SK-N-SH (cell line): ENCODE measurements at regions not wholly inside any gene's neighbourhood (a gene's known extent, or its start where the extent isn't known, plus 50 kb on each side); places are given as distances from the start of the nearest gene placed in this dataset.

Experiments
- CTCF ChIA-PET: fragments of 300-600, 350-600 bp; formaldehyde crosslinking; extraction: SDS; loops from one replicate; lab custom pipeline; 2021; lab: Yijun Ruan, JAX
- POLR2A ChIA-PET: fragments of 350-600 bp; sonication (Branson Sonifier 250); formaldehyde crosslinking; extraction: SDS; loops from one replicate; lab custom pipeline; 2020; ENCODE audit warnings: antibody characterized with exemption, inconsistent platforms; lab: Yijun Ruan, JAX
- DNase-seq: peaks from one replicate; pipeline ENCODE4 v3.0.0; 2012
- H2AFZ ChIP-seq: fragments of 200-600 bp; sonication (generic); 2 replicates; pipeline ENCODE4 v1.8.1; 2016; ENCODE audit warnings: antibody characterized with exemption, mild to moderate bottlenecking, low read depth
- H3F3A ChIP-seq: fragments of 200-600 bp; sonication (generic); replicated peaks from 2 replicates; pipeline ENCODE3; 2016; ENCODE audit warnings: antibody characterized with exemption, mild to moderate bottlenecking; ENCODE audit not compliant: insufficient read depth
- H3K27ac ChIP-seq, 2 experiments: fragments of 200-500 bp in 1 of 2; fragments of 200-600 bp in 1 of 2; sonication (Bioruptor generic) in 1 of 2; sonication (generic), shearing (Covaris generic) in 1 of 2; 2 replicates each; pipeline versions ENCODE4 v1.5.1 to v1.6.1; 2014 to 2016; ENCODE audit warnings: low read depth in 2 of 2, inconsistent platforms in 1 of 2, low read length in 1 of 2, mild to moderate bottlenecking in 1 of 2, mixed read lengths in 1 of 2
- H3K27me3 ChIP-seq: fragments of 200-600 bp; sonication (generic), shearing (Covaris generic); 2 replicates; pipeline ENCODE4 v1.6.1; 2016; ENCODE audit warnings: mixed run types; ENCODE audit not compliant: insufficient read depth
- H3K36me3 ChIP-seq, 2 experiments: fragments of 200-500 bp in 1 of 2; fragments of 200-600 bp in 1 of 2; sonication (Bioruptor generic) in 1 of 2; sonication (generic) in 1 of 2; replicated peaks in 1 of 2; 2 replicates each; pipeline versions ENCODE3 to v1.5.1; 2014 to 2016; ENCODE audit warnings: low read length in 1 of 2, mild to moderate bottlenecking in 1 of 2; ENCODE audit not compliant: insufficient read depth in 2 of 2, control insufficient read depth in 1 of 2
- H3K4me1 ChIP-seq, 2 experiments: fragments of 200-500 bp in 1 of 2; fragments of 200-600 bp in 1 of 2; sonication (Bioruptor generic) in 1 of 2; sonication (generic), shearing (Covaris generic) in 1 of 2; 2 replicates each; pipeline versions ENCODE4 v1.5.1 to v1.6.1; 2014 to 2016; ENCODE audit warnings: low read depth in 1 of 2, low read length in 1 of 2, mixed run types in 1 of 2; ENCODE audit not compliant: insufficient read depth in 2 of 2, control insufficient read depth in 1 of 2
- H3K4me2 ChIP-seq: fragments of 200-600 bp; sonication (generic), shearing (Covaris generic); 2 replicates; pipeline ENCODE4 v1.6.1; 2017; ENCODE audit warnings: mixed run types
- H3K4me3 ChIP-seq, 2 experiments: fragments of 200-500 bp in 1 of 2; fragments of 200-600 bp in 1 of 2; sonication (Bioruptor generic) in 1 of 2; sonication (generic), shearing (Covaris generic) in 1 of 2; 2 replicates each; pipeline versions ENCODE4 v1.5.1 to v1.8.1; 2014 to 2016; ENCODE audit warnings: low read depth in 2 of 2, inconsistent platforms in 1 of 2, low read length in 1 of 2, mild to moderate bottlenecking in 1 of 2, mixed read lengths in 1 of 2, moderate library complexity in 1 of 2
- H3K79me2 ChIP-seq: fragments of 200-600 bp; sonication (generic); 2 replicates; pipeline ENCODE4 v1.8.1; 2017; ENCODE audit warnings: mild to moderate bottlenecking; ENCODE audit not compliant: insufficient read depth
- H3K9ac ChIP-seq: fragments of 200-600 bp; sonication (generic); 2 replicates; pipeline ENCODE4 v1.6.1; 2017; ENCODE audit warnings: mixed run types
- H3K9me2 ChIP-seq: fragments of 200-600 bp; sonication (generic); 2 replicates; pipeline ENCODE4 v1.6.1; 2017; ENCODE audit warnings: mixed run types
- H3K9me3 ChIP-seq: fragments of 200-600 bp; sonication (generic); 2 replicates; pipeline ENCODE4 v1.6.1; 2017; ENCODE audit warnings: mixed run types, mild to moderate bottlenecking, moderate library complexity
- H4K20me1 ChIP-seq: fragments of 200-600 bp; sonication (generic); 2 replicates; pipeline ENCODE4 v1.6.1; 2017; ENCODE audit warnings: mild to moderate bottlenecking, mixed run types; ENCODE audit not compliant: insufficient read depth
- CHD2 ChIP-seq: fragments of 150-350 bp; IDR thresholded peaks from 2 replicates; pipeline ENCODE4 v1.6.1; 2018; ENCODE audit warnings: low read length; ENCODE audit not compliant: partially characterized antibody
- CTCF ChIP-seq: fragments of 200-600 bp; sonication (generic); IDR thresholded peaks from 2 replicates; pipeline ENCODE4 v1.6.1; 2017; ENCODE audit warnings: antibody characterized with exemption, mild to moderate bottlenecking, moderate library complexity
- EP300 ChIP-seq, 2 experiments: IDR thresholded peaks; 2 replicates each; pipeline versions ENCODE4 v1.4.0 to v1.6.1; 2012; ENCODE audit warnings: borderline replicate concordance in 1 of 2, low read depth in 1 of 2, low read length in 1 of 2
- EZH2phosphoT487 ChIP-seq: fragments of 200-600 bp; sonication (generic); IDR thresholded peaks from 2 replicates; pipeline ENCODE4 v1.6.1; 2017; ENCODE audit warnings: low read depth, mixed run types, mild to moderate bottlenecking, antibody characterized with exemption, moderate library complexity, borderline replicate concordance
- FOSL2 ChIP-seq: IDR thresholded peaks from 2 replicates; pipeline ENCODE4 v1.4.0; 2012; ENCODE audit warnings: low read depth, mild to moderate bottlenecking, moderate library complexity, borderline replicate concordance
- GABPA ChIP-seq: IDR thresholded peaks from 2 replicates; pipeline ENCODE4 v1.4.0; 2012; ENCODE audit warnings: low read depth, mild to moderate bottlenecking
- GATA2 ChIP-seq: sonication (generic); formaldehyde crosslinking; IDR thresholded peaks from 2 replicates; pipeline ENCODE4 v1.5.0; 2020; ENCODE audit warnings: mild to moderate bottlenecking, missing genetic modification reagents
- JUND ChIP-seq: IDR thresholded peaks from 2 replicates; pipeline ENCODE4 v1.4.0; 2012
- MXI1 ChIP-seq: IDR thresholded peaks from 2 replicates; pipeline ENCODE4 v1.6.1; 2012; ENCODE audit warnings: mild to moderate bottlenecking, low read depth, low read length, improper control_type of control experiment
- RCOR1 ChIP-seq: fragments of 150-350 bp; IDR thresholded peaks from 2 replicates; pipeline ENCODE4 v1.6.1; 2017; ENCODE audit warnings: antibody characterized with exemption, low read length
- RFX5 ChIP-seq: IDR thresholded peaks from 2 replicates; pipeline ENCODE4 v1.6.1; 2012; ENCODE audit warnings: mild to moderate bottlenecking, improper control_type of control experiment, low read length
- SMC3 ChIP-seq: IDR thresholded peaks from 2 replicates; pipeline ENCODE4 v1.6.1; 2012; ENCODE audit warnings: low read depth, low read length, improper control_type of control experiment
- TCF12 ChIP-seq: IDR thresholded peaks from 2 replicates; pipeline ENCODE4 v1.4.0; 2012
- WGBS: methylation state at CpG from one replicate; pipeline ENCODE4 v1.1.6; 2017; ENCODE audit warnings: low lambda C conversion rate; 5-methylcytosine and 5-hydroxymethylcytosine counted together
- TF ChIP-seq, protein P1 (sequence below): IDR thresholded peaks from 2 replicates; pipeline ENCODE4 v1.4.0; 2012; ENCODE audit warnings: low read depth, borderline replicate concordance
- TF ChIP-seq, protein P2 (sequence below): IDR thresholded peaks from 2 replicates; pipeline ENCODE4 v1.4.0; 2012; ENCODE audit warnings: low read depth
- TF ChIP-seq, protein P3 (sequence below): fragments of 150-350 bp; IDR thresholded peaks from 2 replicates; pipeline ENCODE4 v1.6.1; 2016; ENCODE audit warnings: mild to moderate bottlenecking, low read depth, low read length
- TF ChIP-seq, protein P4 (sequence below): IDR thresholded peaks from 2 replicates; pipeline ENCODE4; 2012
- TF ChIP-seq, protein P5 (sequence below): fragments of 150-350 bp; IDR thresholded peaks from 2 replicates; pipeline ENCODE4 v1.6.1; 2017; ENCODE audit warnings: antibody characterized with exemption, low read length, low read depth, borderline replicate concordance

DNA sequence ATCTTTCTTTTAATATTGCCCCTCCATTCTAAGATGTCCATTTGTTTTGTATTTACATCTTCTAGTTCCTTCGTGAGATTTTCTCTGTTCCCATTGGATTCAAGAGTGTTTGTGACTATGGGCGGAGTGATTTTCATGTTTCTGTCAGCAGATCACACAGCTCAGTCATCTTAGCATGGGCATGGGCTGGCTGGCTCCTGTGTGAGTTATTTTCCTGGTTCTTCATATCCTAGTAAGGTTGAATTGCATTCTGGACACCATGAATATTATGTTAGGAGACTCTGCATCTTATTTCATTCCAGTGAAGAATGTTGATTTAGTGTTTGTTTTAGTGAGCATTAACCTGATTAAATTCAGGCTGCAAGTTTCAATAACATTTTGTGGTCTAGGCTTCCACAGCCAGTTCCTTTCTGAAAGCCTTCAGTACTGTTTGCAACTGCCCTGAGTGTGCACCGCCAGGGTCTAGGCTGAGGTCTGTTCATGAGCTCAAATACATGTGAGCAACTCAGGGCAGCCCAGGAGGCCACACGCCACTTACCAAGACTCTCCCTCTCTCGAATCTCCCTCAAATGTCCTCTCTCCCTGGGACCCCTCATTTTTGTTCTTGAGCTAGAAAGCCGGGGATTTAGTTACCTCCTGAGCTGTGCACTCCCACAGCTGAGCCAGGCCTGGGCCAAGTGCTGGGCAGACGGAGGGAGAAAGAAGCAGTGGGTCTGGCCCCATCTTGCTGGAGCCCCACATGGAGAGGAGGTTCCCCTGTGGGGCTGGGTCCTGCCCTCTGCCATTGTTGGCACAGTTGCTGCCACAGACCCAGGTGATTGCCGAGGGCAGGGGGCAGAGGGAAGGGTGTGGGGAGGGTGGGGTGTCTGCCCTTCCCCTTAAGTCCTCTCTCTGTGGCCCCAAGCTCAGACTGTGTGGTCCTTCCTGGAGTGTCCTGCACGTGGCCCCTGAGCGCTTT lies 145.9 kb downstream of the RTP5 start:
- TF ChIP-seq GABPA (no peak), GATA2 (CRISPR knock-in tag) (no peak), SMC3 (no peak), MXI1 (no peak), EP300 (IDR thresholded peaks at IDR 0.05; ENCODE audit: borderline replicate concordance in 1 of 2, low read depth in 1 of 2, low read length in 1 of 2) (no peak), FOSL2 (no peak), RFX5 (no peak), RCOR1 (no peak), EZH2phosphoT487 (no peak), JUND (no peak)
- TF ChIP-seq, protein P1, sequence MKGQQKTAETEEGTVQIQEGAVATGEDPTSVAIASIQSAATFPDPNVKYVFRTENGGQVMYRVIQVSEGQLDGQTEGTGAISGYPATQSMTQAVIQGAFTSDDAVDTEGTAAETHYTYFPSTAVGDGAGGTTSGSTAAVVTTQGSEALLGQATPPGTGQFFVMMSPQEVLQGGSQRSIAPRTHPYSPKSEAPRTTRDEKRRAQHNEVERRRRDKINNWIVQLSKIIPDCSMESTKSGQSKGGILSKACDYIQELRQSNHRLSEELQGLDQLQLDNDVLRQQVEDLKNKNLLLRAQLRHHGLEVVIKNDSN = no peak
- TF ChIP-seq, protein P2, sequence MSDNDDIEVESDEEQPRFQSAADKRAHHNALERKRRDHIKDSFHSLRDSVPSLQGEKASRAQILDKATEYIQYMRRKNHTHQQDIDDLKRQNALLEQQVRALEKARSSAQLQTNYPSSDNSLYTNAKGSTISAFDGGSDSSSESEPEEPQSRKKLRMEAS = no peak
- TF ChIP-seq, protein P3, sequence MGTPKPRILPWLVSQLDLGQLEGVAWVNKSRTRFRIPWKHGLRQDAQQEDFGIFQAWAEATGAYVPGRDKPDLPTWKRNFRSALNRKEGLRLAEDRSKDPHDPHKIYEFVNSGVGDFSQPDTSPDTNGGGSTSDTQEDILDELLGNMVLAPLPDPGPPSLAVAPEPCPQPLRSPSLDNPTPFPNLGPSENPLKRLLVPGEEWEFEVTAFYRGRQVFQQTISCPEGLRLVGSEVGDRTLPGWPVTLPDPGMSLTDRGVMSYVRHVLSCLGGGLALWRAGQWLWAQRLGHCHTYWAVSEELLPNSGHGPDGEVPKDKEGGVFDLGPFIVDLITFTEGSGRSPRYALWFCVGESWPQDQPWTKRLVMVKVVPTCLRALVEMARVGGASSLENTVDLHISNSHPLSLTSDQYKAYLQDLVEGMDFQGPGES = no peak
- Histone ChIP-seq H3K9me2 (no peaks in the 10 kb centered on the region), H3F3A (peaks cover 14% of the 10 kb centered on the region), H3K9ac (no peak overlapping the region), H3K27ac (no peak overlapping the region), H3K9me3 (no peaks in the 10 kb centered on the region), H3K79me2 (no peaks in the 10 kb centered on the region), H4K20me1 (no peaks in the 10 kb centered on the region), H3K4me2 (no peak overlapping the region), H3K4me3 (no peak overlapping the region), H2AFZ (no peak overlapping the region), H3K4me1 (no peaks in the 10 kb centered on the region), H3K27me3 (no peaks in the 10 kb centered on the region), H3K36me3 (no peaks in the 10 kb centered on the region)
- POLR2A ChIA-PET = no interaction called here
- WGBS = 38% methylated on average over 8 of the region's 10 CpGs
- CTCF ChIA-PET = interaction anchor here (1.5 kb wide), 1 partner anchor 64 kb away, joined by 4 read pairs; no protein-coding TSS in a partner anchor
- no peak for DNase-seq

DNA sequence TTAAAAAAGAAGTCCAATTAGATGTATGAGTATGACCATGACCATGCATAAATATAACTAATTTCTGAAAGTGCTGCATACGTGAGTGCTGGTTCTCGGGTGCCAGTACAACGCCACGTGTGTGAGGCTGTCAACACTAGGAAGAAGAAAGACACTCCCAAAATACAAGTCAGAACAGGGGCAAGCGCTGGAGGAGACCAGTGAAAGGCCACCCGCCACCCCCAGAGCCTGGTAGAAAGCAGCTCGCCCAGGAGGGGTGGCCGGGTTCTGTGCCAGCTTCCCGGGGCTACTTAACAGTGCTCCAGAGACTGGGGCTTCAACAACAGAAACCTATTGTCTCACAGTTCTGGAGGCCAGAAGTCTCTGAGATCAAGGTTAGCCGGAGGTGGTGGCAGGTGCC lies 147.6 kb downstream of the RTP5 start:
- Histone ChIP-seq H3K4me3 (no peak overlapping the region), H3K27me3 (0 out of 2 replicates have a peak, but pooled peaks cover 3% of the 10 kb centered on the region), H3K4me1 (no peaks in the 10 kb centered on the region), H3K79me2 (no peaks in the 10 kb centered on the region), H3F3A (no peaks in the 10 kb centered on the region), H3K9me3 (no peaks in the 10 kb centered on the region), H3K27ac (no peak overlapping the region), H2AFZ (no peak overlapping the region), H3K36me3 (no peaks in the 10 kb centered on the region), H3K9ac (no peak overlapping the region), H4K20me1 (no peaks in the 10 kb centered on the region), H3K9me2 (no peaks in the 10 kb centered on the region), H3K4me2 (no peak overlapping the region)
- no peak for DNase-seq
- POLR2A ChIA-PET = no interaction called here
- CTCF ChIA-PET = interaction anchor here (1.5 kb wide), 1 partner anchor 66 kb away, joined by 4 read pairs; no protein-coding TSS in a partner anchor
- WGBS = 65% methylated on average over 9 of the region's 10 CpGs
- TF ChIP-seq MXI1 = no peak
- TF ChIP-seq TCF12 = no peak
- no peak for TF ChIP-seq GABPA
- no peak for TF ChIP-seq CTCF
- TF ChIP-seq, protein P1 = no peak
- no peak for TF ChIP-seq RCOR1
- no peak for TF ChIP-seq SMC3
- no peak for TF ChIP-seq CHD2
- TF ChIP-seq, protein P4, sequence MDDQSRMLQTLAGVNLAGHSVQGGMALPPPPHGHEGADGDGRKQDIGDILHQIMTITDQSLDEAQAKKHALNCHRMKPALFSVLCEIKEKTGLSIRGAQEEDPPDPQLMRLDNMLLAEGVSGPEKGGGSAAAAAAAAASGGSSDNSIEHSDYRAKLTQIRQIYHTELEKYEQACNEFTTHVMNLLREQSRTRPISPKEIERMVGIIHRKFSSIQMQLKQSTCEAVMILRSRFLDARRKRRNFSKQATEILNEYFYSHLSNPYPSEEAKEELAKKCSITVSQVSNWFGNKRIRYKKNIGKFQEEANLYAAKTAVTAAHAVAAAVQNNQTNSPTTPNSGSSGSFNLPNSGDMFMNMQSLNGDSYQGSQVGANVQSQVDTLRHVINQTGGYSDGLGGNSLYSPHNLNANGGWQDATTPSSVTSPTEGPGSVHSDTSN = no peak
- TF ChIP-seq, protein P2 = no peak
- TF ChIP-seq, protein P5, sequence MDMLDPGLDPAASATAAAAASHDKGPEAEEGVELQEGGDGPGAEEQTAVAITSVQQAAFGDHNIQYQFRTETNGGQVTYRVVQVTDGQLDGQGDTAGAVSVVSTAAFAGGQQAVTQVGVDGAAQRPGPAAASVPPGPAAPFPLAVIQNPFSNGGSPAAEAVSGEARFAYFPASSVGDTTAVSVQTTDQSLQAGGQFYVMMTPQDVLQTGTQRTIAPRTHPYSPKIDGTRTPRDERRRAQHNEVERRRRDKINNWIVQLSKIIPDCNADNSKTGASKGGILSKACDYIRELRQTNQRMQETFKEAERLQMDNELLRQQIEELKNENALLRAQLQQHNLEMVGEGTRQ = no peak
